Middle frontal gyrus (tissue), 1 donor: ENCODE measurements at regions not wholly inside any gene's neighbourhood (a gene's known extent, or its start where the extent isn't known, plus 50 kb on each side); places are given as distances from the start of the nearest gene placed in this dataset.

Experiments used
- DNase-seq: peaks from one replicate; pipeline ENCODE4 v3.0.0-alpha.2; 2015; ENCODE audit warnings: low spot score; ENCODE audit errors: extremely low spot score

DNA sequence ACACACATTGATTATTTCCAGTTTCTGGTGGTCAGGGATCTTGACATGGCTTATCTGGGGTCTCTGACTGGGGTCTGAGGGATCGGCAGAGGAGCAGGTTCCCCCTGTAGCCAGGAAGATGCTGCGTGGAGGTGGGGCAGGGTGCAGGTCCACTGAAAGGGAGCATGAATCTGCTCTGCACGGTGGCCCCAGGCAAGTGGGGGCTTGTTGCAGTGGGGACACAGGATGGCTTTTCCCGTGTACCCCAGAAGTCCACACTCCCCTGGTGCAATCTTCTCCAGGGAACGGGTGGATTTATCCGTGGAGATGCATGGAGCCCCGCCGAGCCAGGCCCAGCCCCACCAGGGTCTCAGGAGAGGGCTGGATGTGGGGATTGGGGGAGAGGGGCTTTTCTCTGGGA, 210.4 kb upstream of the C14orf180 start:
- DNase-seq = no peak

DNA sequence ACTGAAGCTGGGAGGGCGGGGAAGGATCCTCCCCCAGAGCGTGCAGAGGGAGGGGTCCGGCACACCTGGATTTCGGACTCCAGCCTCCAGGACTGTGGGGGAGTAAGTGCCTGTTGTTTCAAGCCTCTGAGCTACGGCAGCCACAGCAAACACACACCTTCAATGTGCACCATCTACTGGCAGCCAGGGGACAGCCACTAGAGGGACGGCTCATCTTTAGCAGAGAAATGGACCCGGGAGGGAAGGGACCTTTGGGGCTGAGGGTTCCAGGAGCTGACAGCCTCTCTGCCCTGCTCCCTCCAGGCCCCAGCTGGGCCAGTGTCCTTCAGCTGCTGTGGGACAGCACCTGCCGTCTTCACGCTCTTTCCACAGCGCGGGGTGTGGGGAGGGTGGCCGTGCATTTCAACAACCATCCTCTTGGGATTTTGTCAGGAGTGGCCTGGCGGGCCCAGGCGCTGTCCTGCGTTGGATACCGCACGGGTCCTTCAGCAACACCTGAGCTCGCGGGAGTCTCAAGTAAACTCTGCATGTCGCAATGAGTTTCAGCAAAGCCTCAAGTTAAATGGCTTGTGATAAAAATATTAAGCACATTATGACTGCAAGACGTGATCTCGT, 209.2 kb upstream of the C14orf180 start:
- no peak for DNase-seq

DNA sequence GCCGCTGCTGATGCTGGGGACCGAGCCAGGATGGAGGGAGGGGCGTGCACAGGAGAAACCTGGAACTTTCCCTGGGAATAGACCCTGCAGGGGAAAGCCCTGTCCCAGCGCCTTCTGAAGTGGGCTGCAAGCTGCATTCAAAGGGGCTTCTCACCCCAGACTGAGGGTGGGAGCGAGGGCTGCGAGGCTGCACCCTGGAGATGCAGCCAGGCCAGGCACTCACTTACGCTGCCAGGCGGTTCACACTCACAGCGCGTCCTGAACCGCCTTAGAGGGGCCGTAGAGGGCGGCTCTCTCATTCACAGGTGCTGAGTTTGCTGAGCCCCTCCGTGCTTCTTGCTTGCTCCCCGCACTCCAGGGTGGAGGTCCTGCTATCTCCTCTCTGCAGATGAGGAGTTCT, 208.5 kb upstream of the C14orf180 start:
- DNase-seq = no peak

DNA sequence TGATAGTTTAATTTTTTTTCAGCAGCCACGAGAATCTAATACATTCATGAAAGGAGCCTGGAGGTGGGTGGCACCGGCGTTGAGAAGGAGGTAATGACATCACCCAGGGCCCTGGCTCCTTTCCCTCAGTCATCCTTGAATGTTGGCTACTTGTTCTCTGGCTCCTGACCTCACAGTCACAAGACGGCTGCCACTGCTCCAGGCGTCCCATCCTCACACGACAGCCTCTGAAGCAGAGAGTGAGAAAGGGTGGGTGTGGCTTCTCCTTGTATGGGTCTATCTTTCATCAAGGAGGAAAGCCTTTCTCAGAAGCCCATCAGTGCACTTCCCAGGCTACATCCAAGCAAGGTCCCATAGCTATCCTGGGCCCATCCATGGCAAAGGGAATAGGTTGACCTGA, 207.6 kb upstream of the C14orf180 start:
- DNase-seq = no peak

DNA sequence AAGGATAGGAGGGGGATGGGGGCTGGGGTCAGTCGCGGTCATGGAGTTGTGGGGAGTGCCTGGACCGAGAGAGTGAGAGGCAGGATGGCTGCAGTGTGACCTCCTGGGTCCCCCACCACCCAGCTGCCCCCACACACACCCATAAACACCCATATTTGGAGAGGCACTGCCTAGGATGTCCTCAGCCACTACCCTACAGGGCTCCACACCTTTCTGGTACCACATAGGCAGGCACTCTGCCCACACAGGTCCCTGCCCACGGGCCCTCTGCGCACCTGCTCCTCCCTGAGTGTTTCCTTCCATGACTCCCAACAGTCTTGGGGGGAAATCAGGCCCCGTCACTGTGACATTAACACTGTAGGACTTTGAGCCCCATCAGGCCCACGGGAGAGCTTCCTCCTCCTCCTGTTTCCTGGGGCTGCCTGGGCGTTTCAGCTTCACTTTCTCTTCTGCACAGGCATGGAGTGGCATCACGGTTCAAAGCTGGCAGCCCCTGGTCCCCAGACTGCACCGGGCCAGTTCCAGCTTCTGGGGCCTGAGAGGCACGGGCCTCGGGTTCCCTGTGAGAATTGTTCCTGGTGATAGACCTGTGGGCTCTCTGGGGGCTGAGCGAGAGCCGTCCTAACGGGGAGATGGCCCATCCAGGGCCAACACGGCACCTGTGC, 207.0 kb upstream of the C14orf180 start:
- no peak for DNase-seq

DNA sequence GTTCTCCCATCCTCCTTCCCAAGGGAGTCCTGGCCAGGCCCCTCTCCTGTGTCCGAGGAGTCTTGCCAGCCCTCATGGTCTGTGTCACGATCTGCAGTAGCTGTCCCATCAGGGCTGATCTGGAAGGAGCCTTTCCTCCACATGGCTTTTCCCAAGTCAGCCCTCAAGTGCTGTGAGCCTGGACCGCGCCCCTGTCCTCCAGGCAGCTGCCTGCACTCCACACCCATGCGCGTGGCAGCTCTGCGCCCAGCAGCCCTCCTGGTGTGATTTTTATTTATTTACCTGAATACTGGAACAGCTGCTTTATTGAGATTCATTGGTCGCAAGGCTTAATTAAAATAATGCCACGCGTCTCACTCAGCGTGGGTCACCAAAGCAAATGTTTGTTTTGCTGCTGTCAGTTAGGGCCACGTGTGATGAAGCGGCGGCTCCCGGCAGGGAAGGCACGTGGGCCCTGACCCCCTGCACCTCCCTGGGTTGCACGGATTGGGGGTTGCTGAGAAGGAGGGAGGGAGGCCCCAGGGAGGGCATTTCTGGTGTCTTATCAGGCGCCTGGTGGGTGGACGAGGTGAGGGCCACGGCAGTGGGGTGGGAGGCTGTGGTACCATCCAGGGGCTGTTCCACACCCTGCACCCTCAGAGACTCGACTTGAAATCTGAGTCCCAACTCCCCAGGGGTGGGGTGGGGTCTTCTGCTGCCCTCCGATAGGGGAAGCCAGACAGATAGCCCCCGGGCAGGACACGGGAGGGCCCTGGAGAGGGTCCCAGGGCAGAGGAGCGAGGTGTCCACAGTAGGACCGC, 206.3 kb upstream of the C14orf180 start:
- no peak for DNase-seq

DNA sequence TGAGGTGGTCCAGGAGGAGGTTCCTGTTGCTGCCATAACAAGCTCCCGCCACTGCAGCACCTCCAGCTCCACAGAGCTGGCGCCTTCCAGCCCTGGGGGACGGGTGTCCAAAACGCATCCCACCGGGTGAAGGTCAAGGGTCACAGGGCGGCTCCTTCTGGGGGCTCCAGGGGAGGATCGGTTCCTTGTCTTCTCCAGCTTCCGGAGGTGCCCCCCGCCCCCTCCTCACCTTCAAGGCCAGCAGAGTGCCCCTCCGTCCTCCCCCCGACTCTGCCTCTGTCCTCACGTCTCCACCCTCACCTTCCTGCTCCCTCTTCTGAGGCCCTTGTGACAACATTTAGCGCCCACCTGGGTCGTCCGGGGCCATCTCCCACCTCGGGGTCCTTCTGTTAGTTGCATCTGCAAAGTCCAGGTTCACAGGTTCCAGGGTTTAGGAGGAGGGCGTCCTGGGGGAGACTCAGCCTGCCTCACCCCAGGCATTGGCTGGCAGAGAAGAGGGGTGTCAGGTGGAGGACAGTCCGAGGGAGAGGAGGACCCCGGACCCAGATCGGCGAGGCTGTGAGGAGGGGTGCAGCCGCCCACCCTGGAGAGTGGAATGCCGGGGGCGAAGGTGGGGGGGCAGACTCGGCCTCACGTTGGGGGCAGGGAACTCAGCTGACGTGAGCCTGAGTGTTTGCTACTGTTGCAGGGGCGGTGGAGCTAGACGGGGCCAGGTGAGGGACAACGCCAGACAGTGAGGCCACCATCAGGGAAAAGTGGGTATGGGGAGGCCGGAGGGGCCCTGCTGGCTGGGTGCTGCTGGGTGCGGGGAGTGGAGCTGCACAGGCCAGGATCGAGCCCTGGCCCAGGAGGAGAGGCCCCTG, 205.5 kb upstream of the C14orf180 start:
- DNase-seq = no peak

DNA sequence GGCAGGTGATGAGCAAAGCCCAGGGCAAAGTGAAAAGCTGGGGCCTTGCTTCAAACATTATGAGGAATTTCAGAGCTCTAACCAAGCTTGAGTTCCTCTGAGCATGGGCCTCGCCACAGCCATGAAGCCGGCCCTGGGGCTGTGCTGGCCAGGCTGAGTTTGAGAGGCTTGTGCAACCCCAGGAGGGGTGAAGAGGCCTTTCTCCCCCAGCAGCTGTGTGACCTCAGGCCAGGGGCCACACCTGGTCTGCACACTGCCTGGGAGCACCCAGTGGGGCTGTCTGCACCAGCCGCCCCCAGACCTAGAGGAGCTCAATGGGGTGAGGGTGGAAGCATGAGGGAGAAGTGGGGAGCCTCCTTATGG, 204.9 kb upstream of the C14orf180 start:
- no peak for DNase-seq

DNA sequence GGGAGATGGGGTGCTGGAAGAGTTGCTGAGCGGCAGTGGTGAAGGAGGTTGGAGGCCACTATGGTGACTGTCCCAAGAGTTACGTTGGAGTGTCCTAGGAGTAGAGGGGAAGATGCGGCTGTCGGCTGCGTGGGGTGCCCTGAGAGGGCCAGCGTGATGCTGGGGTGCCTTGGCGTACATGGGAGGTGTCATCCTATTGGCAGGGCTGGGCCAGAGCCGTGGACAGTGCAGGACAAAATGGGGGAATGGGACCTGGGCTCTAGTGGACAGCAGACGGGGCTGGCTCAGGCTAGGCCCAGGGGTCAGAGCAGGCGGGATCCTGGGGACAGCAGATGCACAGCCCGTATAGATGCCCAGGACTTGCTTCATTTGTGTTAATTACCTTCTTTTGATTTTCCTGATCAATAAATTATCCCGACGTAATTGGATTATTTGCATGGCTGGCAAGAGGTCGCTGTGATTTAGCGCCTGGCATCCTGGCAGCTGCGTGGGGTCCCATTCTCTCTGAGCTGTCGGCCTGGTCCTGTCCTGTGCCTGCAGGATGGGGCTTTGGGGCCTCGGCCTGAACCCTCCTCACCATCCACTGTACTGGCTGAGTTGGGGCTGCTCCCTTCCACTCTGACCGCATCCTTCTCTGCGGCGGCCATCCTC, 203.9 kb upstream of the C14orf180 start:
- DNase-seq = no peak

DNA sequence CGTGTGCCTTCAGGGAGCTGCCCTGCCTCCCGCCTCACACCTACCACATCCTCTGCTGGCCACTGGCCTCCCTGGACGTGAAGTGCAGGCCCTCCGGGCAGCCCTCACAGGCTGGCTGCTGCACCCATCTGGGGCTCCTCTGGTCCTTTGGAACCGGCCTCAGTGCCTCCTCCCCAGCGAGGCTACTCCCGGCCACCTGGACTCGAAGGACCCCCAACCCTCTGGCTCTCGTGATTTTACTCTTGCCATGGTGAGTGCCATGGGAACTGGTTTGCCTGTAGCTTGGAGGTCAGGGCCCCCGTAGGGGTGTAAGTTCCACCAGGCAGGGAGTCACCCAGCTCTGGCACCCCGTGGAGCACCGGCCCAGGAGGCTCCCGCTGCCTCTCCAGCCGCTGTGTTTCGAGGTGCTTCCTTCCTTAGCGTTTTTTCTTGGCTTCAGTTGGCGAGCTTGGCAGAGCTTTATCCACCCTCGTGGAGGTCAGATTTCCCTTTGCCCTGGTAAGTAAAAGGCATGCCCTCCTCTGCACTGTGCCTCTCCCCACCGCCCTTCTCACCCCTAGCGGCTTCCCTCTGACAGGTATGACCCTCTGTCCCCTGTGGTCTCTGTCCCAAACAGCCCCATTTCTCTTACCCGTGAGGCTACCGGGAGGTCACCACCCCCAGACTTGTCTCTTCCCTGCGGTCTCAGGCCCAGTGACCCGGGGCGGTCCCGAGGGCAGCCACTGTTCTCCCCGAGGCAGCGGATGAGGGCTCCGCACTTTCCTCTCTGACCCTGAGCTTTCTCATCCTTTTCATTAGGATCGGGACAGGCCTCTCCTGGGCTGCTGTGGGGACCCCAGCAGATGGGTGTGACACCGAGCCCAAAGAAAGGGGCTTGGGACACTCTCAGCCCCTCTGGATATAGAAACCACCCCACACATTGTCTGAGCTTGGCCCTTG, 203.1 kb upstream of the C14orf180 start:
- DNase-seq = no peak

DNA sequence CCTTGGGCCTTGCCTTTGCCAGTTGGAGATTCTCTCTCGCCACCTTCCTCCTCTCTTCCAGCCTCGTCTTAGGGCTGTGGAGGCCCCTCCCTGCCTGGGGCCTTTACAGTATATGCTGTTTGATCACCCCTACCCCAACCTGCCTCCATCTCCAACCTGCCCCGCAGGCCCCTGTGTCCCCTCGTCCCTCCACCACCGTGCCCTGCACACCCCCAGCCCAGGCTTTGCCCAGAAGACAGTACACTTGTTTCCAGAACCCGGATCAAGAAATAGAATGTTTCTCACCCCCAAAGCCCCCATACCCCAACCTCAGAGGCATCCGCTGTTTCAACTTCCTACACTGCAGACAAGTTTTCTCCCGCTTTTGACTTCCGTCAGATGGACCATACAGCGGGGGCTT, 202.3 kb upstream of the C14orf180 start:
- no peak for DNase-seq

DNA sequence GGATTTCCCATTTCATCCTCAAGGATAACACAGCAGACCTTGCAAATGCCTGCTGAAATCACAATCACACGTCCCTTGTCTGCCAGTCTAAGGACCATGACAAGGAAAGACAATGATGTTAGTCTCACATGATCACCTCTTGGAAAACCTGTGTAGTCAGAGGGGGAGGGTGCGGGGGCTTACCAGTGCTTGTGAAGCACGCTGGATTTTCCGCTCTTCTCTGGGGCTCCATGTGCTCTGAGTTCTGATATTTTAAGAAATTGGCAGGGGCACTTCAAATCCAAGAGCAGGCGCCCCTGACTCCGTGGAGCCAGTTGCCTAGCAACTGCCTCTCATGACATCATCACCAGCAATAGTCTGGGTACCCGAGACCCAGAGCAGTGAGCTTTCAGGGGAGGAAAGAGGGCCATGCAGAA, 200.9 kb upstream of the C14orf180 start:
- DNase-seq = no peak

DNA sequence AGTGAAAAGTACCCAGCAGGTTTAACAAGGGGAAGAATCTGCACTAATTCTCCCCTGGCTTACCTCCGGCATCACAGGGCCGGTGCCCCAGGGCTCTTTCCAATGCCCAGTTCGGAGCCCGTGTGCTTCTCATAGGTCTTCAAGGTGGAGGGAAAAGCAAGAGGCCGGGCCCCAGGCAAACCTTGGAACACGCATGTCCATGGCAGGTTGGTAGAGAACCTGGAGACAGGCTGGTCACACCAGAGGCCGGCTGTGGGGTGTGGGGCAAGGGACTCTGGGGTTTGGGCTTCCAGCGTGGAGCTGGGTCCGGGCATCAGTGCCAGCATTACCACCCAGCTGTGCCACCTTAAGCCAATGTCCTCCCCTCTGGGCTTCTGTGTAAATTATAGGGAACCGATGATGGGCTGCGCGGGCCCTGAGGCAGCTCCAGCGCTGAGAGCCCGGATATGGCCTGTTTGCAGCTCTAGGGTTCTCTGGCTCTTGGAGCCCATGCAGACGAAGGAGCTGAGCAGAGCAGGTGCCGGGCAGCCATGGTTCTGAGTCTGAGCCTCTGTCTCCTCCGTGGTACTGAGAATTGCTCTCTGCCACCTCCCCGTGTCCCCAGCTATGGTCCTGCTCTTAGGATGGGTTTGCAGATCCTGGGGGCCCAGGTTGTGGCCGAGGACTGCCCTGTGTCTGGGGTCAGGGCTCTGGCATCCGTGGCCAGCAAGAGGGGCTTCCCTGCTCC, 197.0 kb upstream of the C14orf180 start:
- DNase-seq = no peak

DNA sequence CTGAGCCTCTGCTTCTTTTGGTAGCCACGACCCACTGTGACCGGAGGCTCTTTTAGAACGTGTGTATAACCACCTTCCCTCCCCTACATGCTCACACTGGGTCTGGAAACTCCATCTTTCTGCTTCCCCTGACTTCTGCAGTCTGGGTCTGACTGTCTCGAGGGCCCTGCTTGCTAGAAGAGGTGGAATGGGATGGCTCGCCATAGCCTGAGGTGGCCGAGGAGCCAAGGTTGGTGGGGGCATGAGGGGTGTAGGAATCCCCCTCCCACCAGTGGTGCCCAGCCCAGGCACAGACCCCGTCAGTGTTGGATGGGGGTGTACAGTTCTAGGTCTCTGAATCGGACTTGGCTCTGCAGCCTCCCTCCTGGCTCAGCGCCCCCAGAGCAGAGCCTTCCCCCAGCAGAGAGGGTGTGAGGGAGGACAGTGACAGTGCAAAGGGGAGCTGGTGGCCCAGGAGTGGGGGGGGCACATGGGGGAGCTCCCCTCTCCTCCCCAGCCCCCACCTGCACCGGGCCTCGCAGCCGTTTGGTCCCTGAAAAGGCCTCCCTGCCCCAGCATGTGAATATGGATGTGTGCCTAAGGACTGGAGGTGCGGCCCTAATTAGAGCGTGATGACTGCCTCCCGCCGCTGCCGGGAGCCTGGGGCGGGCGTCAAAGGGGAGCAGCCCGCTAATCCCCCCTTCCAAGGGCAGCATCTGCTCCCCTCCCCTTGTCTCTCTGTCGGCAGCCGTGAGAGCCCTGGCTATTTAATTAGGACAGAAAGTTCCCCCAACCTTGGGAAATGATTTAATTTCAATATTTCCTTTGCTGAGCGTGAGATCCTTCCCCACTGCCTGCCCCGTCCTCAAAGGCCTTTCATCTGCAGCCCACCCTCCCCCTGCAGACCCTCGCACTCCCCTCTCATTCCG, 196.2 kb upstream of the C14orf180 start:
- no peak for DNase-seq

DNA sequence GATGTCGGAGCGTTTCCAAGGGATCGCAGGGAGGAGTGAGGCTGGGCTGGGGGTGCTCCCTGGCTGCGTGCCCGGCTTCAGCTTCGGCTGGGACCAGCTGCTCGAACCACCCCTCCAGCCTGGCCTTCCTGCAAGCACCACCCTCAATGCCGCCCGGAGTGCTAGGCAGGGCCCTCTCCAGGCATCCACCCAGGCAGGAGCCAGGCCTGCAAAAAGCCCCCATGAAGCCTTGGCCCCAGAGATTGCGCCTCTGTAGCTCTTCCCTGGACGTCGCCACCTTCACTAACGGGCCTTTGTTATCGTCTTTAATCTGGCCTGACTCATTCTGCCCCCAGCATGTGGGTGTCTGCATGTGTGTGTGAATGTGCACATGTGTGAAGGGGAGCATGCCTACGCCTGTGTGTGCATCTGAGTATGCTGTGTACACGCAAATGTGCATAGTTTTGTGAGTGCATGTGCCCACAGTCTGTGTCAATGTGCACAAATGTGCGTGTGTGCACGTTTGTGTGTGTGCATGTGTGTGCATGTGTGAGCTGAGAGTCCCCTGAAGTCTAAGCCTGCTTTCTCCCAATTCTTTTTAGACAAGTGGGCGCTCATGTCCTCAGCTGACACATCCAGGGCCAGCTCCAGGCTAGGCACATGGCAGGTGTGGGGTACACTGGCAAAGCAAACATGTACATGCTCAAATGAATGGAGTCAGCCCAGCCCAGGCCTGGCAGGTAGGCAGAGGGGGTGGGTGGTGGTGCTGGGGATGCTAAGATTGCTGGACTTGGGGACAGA, 195.4 kb upstream of the C14orf180 start:
- DNase-seq = no peak

DNA sequence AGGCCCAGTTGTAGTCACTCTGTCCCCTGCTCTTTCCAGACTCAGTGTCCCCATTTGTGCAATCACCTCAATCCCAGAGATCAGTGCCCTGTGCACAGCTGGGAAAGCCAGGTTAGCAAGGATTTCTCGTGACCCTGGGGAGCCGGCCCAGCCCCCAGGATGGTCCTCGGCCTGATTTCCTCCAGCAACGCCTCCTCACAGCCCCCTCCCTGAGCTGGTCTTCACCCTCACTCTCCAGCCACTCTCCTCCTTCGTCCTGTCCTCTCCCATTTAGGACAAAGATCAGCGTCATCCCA, 194.8 kb upstream of the C14orf180 start:
- DNase-seq = no peak

DNA sequence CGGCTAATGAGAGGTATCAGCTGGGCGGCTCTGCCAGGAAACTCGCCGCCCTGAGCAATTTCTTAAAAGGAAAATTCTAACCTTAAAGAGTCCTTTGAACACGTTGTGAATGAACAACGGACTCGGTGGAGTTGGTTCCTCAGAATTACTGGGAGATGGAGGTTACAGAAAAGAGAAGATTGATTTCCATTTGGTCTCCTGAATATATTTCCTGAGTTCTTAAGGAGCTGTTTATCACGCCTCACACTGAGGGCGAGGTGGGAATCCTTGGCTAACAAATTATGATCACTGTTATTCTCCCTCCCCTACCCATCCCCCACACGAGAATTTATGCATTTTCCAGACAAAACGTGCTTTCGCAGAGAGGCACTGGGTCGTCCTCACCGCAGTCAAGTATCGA, 194.5 kb upstream of the C14orf180 start:
- no peak for DNase-seq
